Subcutaneous abdominal adipose tissue (tissue), 5 donors: ENCODE measurements at regions not wholly inside any gene's neighbourhood (a gene's known extent, or its start where the extent isn't known, plus 50 kb on each side); places are given as distances from the start of the nearest gene placed in this dataset.
"Not testable (repeated sequence)": the region's sequence is repeated elsewhere in the genome, so short reads cannot be mapped to it uniquely, and the experiment has no call there.

Experiments used
- H3K27ac ChIP-seq: one replicate; pipeline ENCODE4 v1.7.0; 2013; ENCODE audit warnings: low read depth, mild to moderate bottlenecking, inconsistent platforms, low read length, moderate library complexity
- H3K27me3 ChIP-seq, 5 donors: one replicate each; pipeline ENCODE4 v1.7.0; 2013; ENCODE audit warnings: low read length in 5 of 5, inconsistent platforms in 1 of 5; ENCODE audit not compliant: control insufficient read depth in 5 of 5, insufficient read depth in 4 of 5
- H3K36me3 ChIP-seq, 5 donors: one replicate each; pipeline ENCODE4 v1.7.0; 2013; ENCODE audit warnings: low read length in 5 of 5; ENCODE audit not compliant: control insufficient read depth in 5 of 5, insufficient read depth in 5 of 5
- H3K4me1 ChIP-seq, 5 donors: one replicate each; pipeline ENCODE4 v1.7.0; 2013; ENCODE audit warnings: low read length in 5 of 5, mild to moderate bottlenecking in 3 of 5, moderate library complexity in 1 of 5; ENCODE audit not compliant: control insufficient read depth in 5 of 5, insufficient read depth in 5 of 5
- H3K4me3 ChIP-seq, 5 donors: one replicate each; pipeline ENCODE4 v1.7.0; 2013; ENCODE audit warnings: low read length in 5 of 5, low read depth in 1 of 5
- H3K9ac ChIP-seq, 5 donors: one replicate each; pipeline ENCODE4 v1.7.0; 2013; ENCODE audit warnings: low read length in 5 of 5, mild to moderate bottlenecking in 4 of 5, moderate library complexity in 3 of 5
- H3K9me3 ChIP-seq, 5 donors: one replicate each; pipeline ENCODE4 v1.7.0; 2013; ENCODE audit warnings: low read length in 5 of 5; ENCODE audit not compliant: control insufficient read depth in 5 of 5
- donor health status: healthy.
- donor health status: healthy.
- donor health status: healthy.
- donor health status: healthy.
- donor health status: healthy.

GRCh38 chr1:30368651-30369240, 354.6 kb downstream of the MATN1 start:
- H3K9me3 ChIP-seq = no peaks in the 10 kb centered on the region
- H3K36me3 ChIP-seq = no peaks in the 10 kb centered on the region
- peaks cover 4 to 18% (median 9%) of the 10 kb centered on the region in 5 donors for H3K27me3 ChIP-seq
- H3K4me3 ChIP-seq = no peak overlapping the region
- no peak overlapping the region for H3K9ac ChIP-seq
- no peaks in the 10 kb centered on the region for H3K4me1 ChIP-seq
- H3K27ac ChIP-seq = no peak overlapping the region

DNA sequence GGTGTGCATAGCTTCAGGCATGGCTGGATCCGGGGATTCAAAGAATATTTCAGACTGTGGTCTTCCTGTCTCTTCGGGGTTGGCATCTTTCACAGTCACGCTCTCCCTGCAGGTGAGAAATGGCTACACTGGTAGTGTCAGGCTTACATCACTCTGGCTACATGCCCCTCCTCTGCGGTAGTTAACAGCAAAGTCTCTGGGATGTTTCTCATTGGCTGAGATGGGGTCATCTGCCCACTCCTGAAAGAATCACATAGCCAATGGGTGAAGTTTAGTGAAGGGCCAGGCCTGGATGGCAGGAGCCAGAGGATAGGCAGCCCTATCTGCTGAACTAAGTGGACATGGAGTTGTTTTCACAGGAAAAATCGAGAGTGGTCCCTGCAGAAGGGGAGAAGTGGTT, 356.5 kb downstream of the MATN1 start:
- Histone ChIP-seq H3K27ac (no peak overlapping the region), H3K9ac (no peak overlapping the region), H3K4me1 (no peaks in the 10 kb centered on the region), H3K36me3 (no peaks in the 10 kb centered on the region), H3K27me3 (peaks cover 0 to 9% (median 6%) of the 10 kb centered on the region in 5 donors), H3K9me3 (no peaks in the 10 kb centered on the region), H3K4me3 (no peak overlapping the region)

GRCh38 chr1:30366199-30366598, 357.2 kb downstream of the MATN1 start:
- no peaks in the 10 kb centered on the region for H3K9me3 ChIP-seq
- H3K27ac ChIP-seq = no peak overlapping the region
- no peaks in the 10 kb centered on the region for H3K4me1 ChIP-seq
- H3K36me3 ChIP-seq = no peaks in the 10 kb centered on the region
- no peak overlapping the region for H3K9ac ChIP-seq
- peaks cover 0 to 9% (median 6%) of the 10 kb centered on the region in 5 donors for H3K27me3 ChIP-seq
- no peak overlapping the region for H3K4me3 ChIP-seq

- no peak overlapping the region for H3K27ac ChIP-seq
- peaks cover 3 to 9% (median 6%) of the 10 kb centered on the region in 5 donors for H3K27me3 ChIP-seq
- no peaks in the 10 kb centered on the region for H3K9me3 ChIP-seq
- no peaks in the 10 kb centered on the region for H3K36me3 ChIP-seq
- H3K4me1 ChIP-seq = no peaks in the 10 kb centered on the region
- H3K4me3 ChIP-seq = no peak overlapping the region
- H3K9ac ChIP-seq = no peak overlapping the region
Observed at GRCh38 chr1:30365596-30365995, 357.8 kb downstream of the MATN1 start.

DNA sequence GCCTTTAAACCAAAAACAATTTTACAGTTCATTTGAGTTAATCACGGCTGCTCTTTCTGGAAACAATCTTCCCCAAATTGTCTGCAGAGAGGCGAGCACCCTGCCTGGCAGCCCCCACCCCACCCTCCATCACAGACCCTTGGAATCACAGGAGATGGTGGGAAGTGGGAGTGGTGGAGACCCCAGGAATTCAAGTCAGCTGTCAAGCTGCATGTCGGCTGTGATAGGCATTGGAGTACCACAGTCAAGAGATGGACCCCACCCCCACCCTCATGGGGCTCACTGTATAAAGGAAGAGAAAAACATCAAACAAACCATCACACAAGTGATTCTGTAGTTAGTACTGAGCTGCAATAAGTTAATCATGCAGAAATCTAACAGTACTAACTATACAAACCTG, 360.4 kb downstream of the MATN1 start:
- H3K9ac ChIP-seq = no peak overlapping the region
- no peaks in the 10 kb centered on the region for H3K4me1 ChIP-seq
- H3K27me3 ChIP-seq = peaks cover 3 to 13% (median 10%) of the 10 kb centered on the region in 5 donors
- H3K4me3 ChIP-seq = no peak overlapping the region
- H3K36me3 ChIP-seq = no peaks in the 10 kb centered on the region
- no peaks in the 10 kb centered on the region for H3K9me3 ChIP-seq
- H3K27ac ChIP-seq = no peak overlapping the region

GRCh38 chr1:30362603-30362990, 360.8 kb downstream of the MATN1 start:
- H3K27me3 ChIP-seq = peaks cover 3 to 13% (median 8%) of the 10 kb centered on the region in 5 donors
- H3K4me1 ChIP-seq = no peaks in the 10 kb centered on the region
- no peak overlapping the region for H3K9ac ChIP-seq
- H3K36me3 ChIP-seq = no peaks in the 10 kb centered on the region
- H3K27ac ChIP-seq = no peak overlapping the region
- no peak overlapping the region for H3K4me3 ChIP-seq
- no peaks in the 10 kb centered on the region for H3K9me3 ChIP-seq

DNA sequence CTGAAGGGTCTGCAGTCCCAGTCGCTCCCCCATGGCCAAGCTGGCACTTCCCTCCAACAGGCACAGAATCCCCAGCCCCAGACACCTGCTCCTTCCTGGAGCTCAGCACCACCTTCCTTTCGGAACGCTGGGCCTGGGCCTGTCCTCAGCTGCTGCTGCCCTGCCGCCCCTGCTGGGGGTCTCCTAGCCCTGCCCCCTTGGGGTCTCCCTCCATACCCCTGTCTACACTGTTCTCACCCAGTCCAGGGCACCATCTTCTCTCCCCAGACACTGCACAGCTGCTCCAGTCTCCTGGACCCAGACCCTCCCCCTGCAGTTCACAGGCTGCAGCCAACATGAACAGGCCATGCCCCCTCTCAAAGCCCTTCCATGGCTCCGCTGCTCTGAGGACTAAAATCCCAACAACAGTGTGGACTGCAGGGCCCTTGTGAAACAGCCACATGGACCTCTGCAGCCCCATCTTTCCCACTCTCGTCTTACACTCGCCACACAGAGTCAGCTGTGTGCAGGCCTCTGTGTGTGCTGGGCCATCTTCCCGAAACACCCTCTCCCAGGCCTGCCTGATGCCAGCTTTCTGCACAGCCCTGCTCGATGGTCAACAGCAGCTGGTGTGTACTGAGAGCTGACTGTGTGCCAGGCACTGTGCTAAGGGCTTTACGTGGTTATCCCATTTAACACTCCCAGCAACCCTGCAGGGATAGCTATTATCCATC, 361.3 kb downstream of the MATN1 start:
- H3K9me3 ChIP-seq, H3K4me3 ChIP-seq, H3K9ac ChIP-seq, H3K27ac ChIP-seq, H3K4me1 ChIP-seq, H3K36me3 ChIP-seq: not testable (repeated sequence)
- peaks cover 2 to 13% (median 8%) of the 10 kb centered on the region in 5 donors for H3K27me3 ChIP-seq

DNA sequence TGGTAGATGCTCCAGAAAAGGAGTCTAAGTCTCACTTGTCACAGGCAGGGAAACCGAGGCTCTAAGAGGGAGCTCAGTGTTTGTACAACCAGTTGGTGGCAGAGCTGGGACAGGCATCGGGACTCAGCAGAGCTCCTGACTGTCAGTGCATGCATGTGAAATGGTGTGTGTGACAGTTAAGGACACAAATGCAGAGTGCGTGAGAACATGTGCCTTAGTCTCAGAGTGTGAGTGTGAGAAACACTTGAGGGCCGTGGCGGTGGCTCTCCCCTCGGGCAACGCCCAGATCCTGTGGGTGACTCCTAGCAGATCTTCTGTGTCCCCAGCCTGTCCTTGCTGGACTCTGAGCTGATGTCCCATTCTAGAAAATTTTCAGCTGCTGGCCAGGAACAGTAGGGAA, 362.6 kb downstream of the MATN1 start:
- Histone ChIP-seq H3K36me3 (no peaks in the 10 kb centered on the region), H3K9me3 (no peaks in the 10 kb centered on the region)

GRCh38 chr1:30360281-30360680, 363.1 kb downstream of the MATN1 start:
- no peak overlapping the region for H3K9ac ChIP-seq
- no peak overlapping the region for H3K27ac ChIP-seq
- H3K9me3 ChIP-seq = no peaks in the 10 kb centered on the region
- no peaks in the 10 kb centered on the region for H3K4me1 ChIP-seq
- no peaks in the 10 kb centered on the region for H3K36me3 ChIP-seq
- peaks cover 0 to 13% (median 7%) of the 10 kb centered on the region in 5 donors for H3K27me3 ChIP-seq
- no peak overlapping the region for H3K4me3 ChIP-seq

More for the DNA sequence above, 362.6 kb downstream of the MATN1 start:
- Histone ChIP-seq H3K4me1 (no peaks in the 10 kb centered on the region), H3K9ac (no peak overlapping the region), H3K27ac (no peak overlapping the region), H3K27me3 (peaks cover 0 to 13% (median 8%) of the 10 kb centered on the region in 5 donors), H3K4me3 (no peak overlapping the region)

DNA sequence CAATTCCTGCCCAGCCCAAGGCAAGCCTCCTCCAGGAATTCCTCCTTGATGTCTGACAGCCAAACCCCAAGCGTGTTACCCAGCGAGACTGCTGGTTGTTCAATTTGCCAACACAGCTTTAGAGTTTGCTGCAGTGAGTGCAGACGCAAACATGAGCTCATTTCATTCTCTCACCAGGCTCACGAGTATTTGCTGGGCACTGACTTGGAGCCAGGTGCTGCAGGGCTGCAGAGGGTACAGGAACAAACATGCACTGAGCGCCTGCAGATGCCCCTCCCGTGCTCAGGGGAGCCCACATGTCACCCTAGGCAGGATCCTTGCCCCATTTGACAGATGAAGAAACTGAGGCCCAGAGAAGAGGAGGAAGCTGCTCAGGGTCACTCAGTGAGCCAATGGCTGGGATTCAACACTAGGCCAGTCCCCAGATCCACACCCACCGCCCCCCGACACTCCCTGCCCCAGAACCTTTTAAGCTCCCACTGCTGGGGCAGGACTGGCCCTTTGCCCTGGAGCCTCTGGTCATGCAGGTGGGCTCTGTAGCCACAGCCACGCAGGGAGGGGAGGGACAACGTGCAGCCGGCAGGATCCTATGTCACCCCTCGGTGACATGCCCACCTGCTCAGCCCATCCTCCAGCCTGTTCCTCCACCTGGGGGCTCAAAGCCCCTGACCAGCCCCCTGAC, 363.7 kb downstream of the MATN1 start:
- Histone ChIP-seq H3K27ac (no peak overlapping the region), H3K9ac (no peak overlapping the region), H3K4me1 (no peaks in the 10 kb centered on the region), H3K27me3 (peaks cover 0 to 13% (median 6%) of the 10 kb centered on the region in 5 donors), H3K9me3 (no peaks in the 10 kb centered on the region), H3K4me3 (no peak overlapping the region), H3K36me3 (no peaks in the 10 kb centered on the region)
